GM23338 (cell line): ENCODE measurements at regions not wholly inside any gene's neighbourhood (a gene's known extent, or its start where the extent isn't known, plus 50 kb on each side); places are given as distances from the start of the nearest gene placed in this dataset.

Source experiments
- CTCF ChIP-seq, 2 experiments: fragments of 200-600 bp in 1 of 2; sonication (generic) in 1 of 2; conservative IDR thresholded peaks; 2 replicates each; pipeline versions ENCODE4 v1.5.1 to v1.6.1; 2016 to 2017; ENCODE audit warnings: antibody characterized with exemption in 2 of 2, low read depth in 2 of 2, mild to moderate bottlenecking in 2 of 2, moderate library complexity in 1 of 2
- EZH2 ChIP-seq: fragments of 200-600 bp; sonication (generic); IDR thresholded peaks from one replicate; pipeline ENCODE4 v1.8.0; 2017; ENCODE audit warnings: antibody characterized with exemption, mild to moderate bottlenecking, low read depth; ENCODE audit not compliant: unreplicated experiment
- EZH2phosphoT487 ChIP-seq: fragments of 200-600 bp; sonication (generic); IDR thresholded peaks from one replicate; pipeline ENCODE4 v1.8.1; 2018; ENCODE audit warnings: antibody characterized with exemption; ENCODE audit not compliant: unreplicated experiment

- TF ChIP-seq CTCF (conservative IDR thresholded peaks at IDR 0.05; ENCODE audit: low read depth in 2 of 2) (no peak), EZH2phosphoT487 (no peak), EZH2 (no peak)
These were observed 585.3 kb downstream of the GOLGA6L6 start for GRCh38 chr15:19956124-19956796.
